SK-N-MC (cell line): ENCODE measurements at regions not wholly inside any gene's neighbourhood (a gene's known extent, or its start where the extent isn't known, plus 50 kb on each side); places are given as distances from the start of the nearest gene placed in this dataset.

Experiments used
- EZH2 ChIP-seq: fragments of 200-600 bp; sonication (generic); IDR thresholded peaks from one replicate; pipeline ENCODE4 v1.6.1; 2017; ENCODE audit warnings: antibody characterized with exemption
- POLR2AphosphoS5 ChIP-seq: IDR thresholded peaks from 2 replicates; pipeline ENCODE4 v1.6.1; 2012; ENCODE audit warnings: mild to moderate bottlenecking, low read depth, low read length, borderline replicate concordance

DNA sequence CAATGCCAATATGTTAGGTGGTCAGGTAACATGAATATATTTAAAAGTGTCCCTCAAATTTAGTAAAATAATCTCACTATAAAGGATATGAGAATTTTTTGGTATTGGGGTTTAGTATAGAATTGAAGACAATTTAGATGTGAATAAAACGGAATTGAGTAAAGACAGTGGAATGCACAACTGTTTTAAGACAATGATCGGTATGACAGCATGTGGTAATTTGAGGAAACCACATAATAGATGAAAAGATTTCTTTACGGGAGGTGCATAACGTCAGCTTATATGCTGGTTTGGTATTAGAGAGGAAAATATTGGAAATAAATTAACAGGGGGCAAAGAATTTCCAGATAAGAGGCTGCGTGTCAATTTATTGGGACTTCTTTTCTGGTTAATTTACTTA, 1043.2 kb downstream of the CDH18 start:
- TF ChIP-seq EZH2: no peak
- no peak for TF ChIP-seq POLR2AphosphoS5
